ENCODE measurements at regions not wholly inside any gene's neighbourhood (a gene's known extent, or its start where the extent isn't known, plus 50 kb on each side); places are given as distances from the start of the nearest gene placed in this dataset.

DNA sequence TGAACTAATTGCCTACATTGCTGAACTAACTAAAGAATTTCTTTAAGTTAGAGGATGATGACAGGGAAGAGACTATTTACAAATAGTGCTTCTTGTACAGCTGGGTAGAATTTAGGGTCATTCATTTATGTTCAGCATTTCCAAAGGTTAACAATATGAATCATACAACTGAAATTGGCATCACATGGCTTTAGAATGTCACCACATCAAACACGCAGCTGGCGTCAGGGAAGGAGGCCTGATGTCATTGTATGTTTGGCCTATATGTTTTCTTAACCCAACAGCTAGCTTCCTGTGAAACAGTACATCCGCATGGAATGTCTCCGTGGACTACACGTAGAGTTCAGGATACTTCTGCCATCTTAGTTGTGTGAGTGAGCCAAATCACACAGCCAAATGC is 99.0 kb upstream of the TNFSF11 start:
- Histone ChIP-seq H3K36me3 (ENCODE audit: control insufficient read depth in 2 of 2, insufficient read depth in 2 of 2, low read length in 1 of 2) (no peaks in the 10 kb centered on the region), H3K4me3 (no peak overlapping the region), H4K20me1 (ENCODE audit: control insufficient read depth, insufficient read depth) (no peaks in the 10 kb centered on the region), H3K9me3 (replicated peaks; ENCODE audit: control insufficient read depth, insufficient read depth, low read length) (no peaks in the 10 kb centered on the region; the same call in 1 of the 3 replicates), H2AFZ (ENCODE audit: control insufficient read depth, low read depth, low read length) (no peak overlapping the region), H3K4me1 (ENCODE audit: control insufficient read depth, insufficient read depth, low read length) (0 out of 2 replicates have a peak, but pooled peaks cover 3% of the 10 kb centered on the region), H3K79me2 (ENCODE audit: control insufficient read depth, insufficient read depth, low read length) (no peaks in the 10 kb centered on the region), H3K27ac (ENCODE audit: control insufficient read depth, insufficient read depth) (no peak overlapping the region), H3K27me3 (replicated peaks in 1 of 2; ENCODE audit: control insufficient read depth in 2 of 2, insufficient read depth in 2 of 2, low read length in 1 of 2) (no peaks in the 10 kb centered on the region), H3K9ac (ENCODE audit: control insufficient read depth, insufficient read depth, low read length) (no peak overlapping the region), H3K4me2 (ENCODE audit: control insufficient read depth, insufficient read depth) (no peak overlapping the region)
- DNase-seq (ENCODE audit: low read depth, low spot score) (no peak), FAIRE-seq (no peak), ATAC-seq (no peak)
- POLR2A ChIA-PET = no interaction called here
- SMC1A ChIA-PET (ENCODE audit: uncharacterized antibody, unreplicated experiment) = interaction anchor here (0.9 to 1.3 kb wide), 3 partner anchors 10 to 67 kb away, joined by 3 to 5 read pairs (median 3); no protein-coding TSS in a partner anchor
- CTCF ChIA-PET = interaction anchor here (0.7 to 3.8 kb wide), 4 partner anchors 43 to 143 kb away, joined by 3 to 17 read pairs (median 3); no protein-coding TSS in a partner anchor
- in situ Hi-C loops (cut with MboI) = no loop called here
- intact Hi-C loops (cut with micrococcal nuclease; ENCODE audit: unreplicated experiment) = loop anchor here (5.0 kb wide), 1 partner anchor 68 kb away; no protein-coding TSS in a partner anchor
- no TSS peak for BruUV-seq (replicated peaks)
- WGBS (ENCODE audit: insufficient coverage, insufficient replicate concordance, low lambda C conversion rate, missing lambda C conversion rate) = 90% methylated on average over 5 of the region's 5 CpGs
- no peak for TF ChIP-seq SPI1 (IDR thresholded peaks at IDR 0.05; ENCODE audit: borderline replicate concordance, insufficient read depth, low read depth, low read length)
- TF ChIP-seq RELA (IDR thresholded peaks at IDR 0.05; ENCODE audit: borderline replicate concordance, partially characterized antibody) = no peak
- no peak for TF ChIP-seq IRF5 (IDR thresholded peaks at IDR 0.05; ENCODE audit: borderline replicate concordance)
- TF ChIP-seq BACH1 (IDR thresholded peaks at IDR 0.05; ENCODE audit: borderline replicate concordance) = no peak
- TF ChIP-seq, protein P1, sequence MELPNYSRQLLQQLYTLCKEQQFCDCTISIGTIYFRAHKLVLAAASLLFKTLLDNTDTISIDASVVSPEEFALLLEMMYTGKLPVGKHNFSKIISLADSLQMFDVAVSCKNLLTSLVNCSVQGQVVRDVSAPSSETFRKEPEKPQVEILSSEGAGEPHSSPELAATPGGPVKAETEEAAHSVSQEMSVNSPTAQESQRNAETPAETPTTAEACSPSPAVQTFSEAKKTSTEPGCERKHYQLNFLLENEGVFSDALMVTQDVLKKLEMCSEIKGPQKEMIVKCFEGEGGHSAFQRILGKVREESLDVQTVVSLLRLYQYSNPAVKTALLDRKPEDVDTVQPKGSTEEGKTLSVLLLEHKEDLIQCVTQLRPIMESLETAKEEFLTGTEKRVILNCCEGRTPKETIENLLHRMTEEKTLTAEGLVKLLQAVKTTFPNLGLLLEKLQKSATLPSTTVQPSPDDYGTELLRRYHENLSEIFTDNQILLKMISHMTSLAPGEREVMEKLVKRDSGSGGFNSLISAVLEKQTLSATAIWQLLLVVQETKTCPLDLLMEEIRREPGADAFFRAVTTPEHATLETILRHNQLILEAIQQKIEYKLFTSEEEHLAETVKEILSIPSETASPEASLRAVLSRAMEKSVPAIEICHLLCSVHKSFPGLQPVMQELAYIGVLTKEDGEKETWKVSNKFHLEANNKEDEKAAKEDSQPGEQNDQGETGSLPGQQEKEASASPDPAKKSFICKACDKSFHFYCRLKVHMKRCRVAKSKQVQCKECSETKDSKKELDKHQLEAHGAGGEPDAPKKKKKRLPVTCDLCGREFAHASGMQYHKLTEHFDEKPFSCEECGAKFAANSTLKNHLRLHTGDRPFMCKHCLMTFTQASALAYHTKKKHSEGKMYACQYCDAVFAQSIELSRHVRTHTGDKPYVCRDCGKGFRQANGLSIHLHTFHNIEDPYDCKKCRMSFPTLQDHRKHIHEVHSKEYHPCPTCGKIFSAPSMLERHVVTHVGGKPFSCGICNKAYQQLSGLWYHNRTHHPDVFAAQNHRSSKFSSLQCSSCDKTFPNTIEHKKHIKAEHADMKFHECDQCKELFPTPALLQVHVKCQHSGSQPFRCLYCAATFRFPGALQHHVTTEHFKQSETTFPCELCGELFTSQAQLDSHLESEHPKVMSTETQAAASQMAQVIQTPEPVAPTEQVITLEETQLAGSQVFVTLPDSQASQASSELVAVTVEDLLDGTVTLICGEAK (IDR thresholded peaks at IDR 0.05; ENCODE audit: borderline replicate concordance) = no peak
- TF ChIP-seq EED (IDR thresholded peaks at IDR 0.05; ENCODE audit: low read depth) = 0 out of 2 replicates have a peak, but pooled peaks have one; percentile 16
- TF ChIP-seq REST (IDR thresholded peaks at IDR 0.05; ENCODE audit: low read depth, low read length) = no peak
- TF ChIP-seq RUNX3 (IDR thresholded peaks at IDR 0.05; ENCODE audit: low read length) = peak; percentile 28; the same call in 1 of the 2 replicates
- RAD21 ChIA-PET (ENCODE audit: unreplicated experiment) = interaction anchor here (1.1 kb wide), 3 partner anchors 95 to 141 kb away, joined by 3 to 6 read pairs (median 3); no protein-coding TSS in a partner anchor
